HepG2 (cell line): ENCODE measurements at regions not wholly inside any gene's neighbourhood (a gene's known extent, or its start where the extent isn't known, plus 50 kb on each side); places are given as distances from the start of the nearest gene placed in this dataset.

Experiments
- ATAC-seq: fragments of 200-7000 bp; cut with Tn5 transposase; 3 replicates; pipeline ENCODE4 v1.9.1; 2020; ENCODE audit warnings: mild to moderate bottlenecking, moderate library complexity
- BruUV-seq: library from RNA; stranded (reverse); fragments of 400-500 nt; replicated peaks from 2 replicates; lab custom pipeline; 2021; lab: Mats Ljungman, UMichigan
- CTCF ChIA-PET: fragments of 300-600 bp; formaldehyde crosslinking; extraction: SDS; loops from one replicate; lab custom pipeline; 2021; ENCODE audit warnings: low total read pairs, inconsistent platforms, low intra/inter-chr PET ratio; lab: Yijun Ruan, JAX
- POLR2A ChIA-PET: fragments of 350-600 bp; sonication (Branson Sonifier 250); formaldehyde crosslinking; loops from one replicate; lab custom pipeline; 2020; ENCODE audit warnings: antibody characterized with exemption, inconsistent platforms; lab: Yijun Ruan, JAX
- DNase-seq: peaks from one replicate; pipeline ENCODE4 v3.0.0-alpha.2; 2015; ENCODE audit warnings: low spot score
- FAIRE-seq: peaks from 3 replicates; lab custom pipeline; 2011; peaks lifted over from hg19 to GRCh38; lab: Jason Lieb, UNC
- H2AFZ ChIP-seq: one replicate; pipeline ENCODE4 v1.6.1; 2011; ENCODE audit warnings: low read length, inconsistent platforms
- H3K27ac ChIP-seq: fragments of 300-600 bp; 3 replicates; pipeline ENCODE4 v1.8.0; 2011; ENCODE audit warnings: mixed run types, mild to moderate bottlenecking, mixed read lengths, low read length, inconsistent platforms; ENCODE audit not compliant: insufficient read depth; ENCODE audit errors: extremely low read length
- H3K27me3 ChIP-seq, 2 experiments: fragments of 200-600 bp in 1 of 2; 2 replicates in 1 of 2; 3 replicates in 1 of 2; pipeline versions ENCODE4 v1.6.0 to v1.8.0; 2011; ENCODE audit warnings: low read length in 2 of 2, mild to moderate bottlenecking in 2 of 2, moderate library complexity in 2 of 2, inconsistent platforms in 1 of 2; ENCODE audit not compliant: insufficient read depth in 2 of 2, control insufficient read depth in 1 of 2
- H3K36me3 ChIP-seq, 2 experiments: fragments of 200-600 bp in 1 of 2; replicated peaks in 1 of 2; 2 replicates in 1 of 2; 3 replicates in 1 of 2; pipeline versions ENCODE4 v1.5.1 to v1.8.0; 2011; ENCODE audit warnings: low read length in 2 of 2, inconsistent platforms in 1 of 2; ENCODE audit not compliant: insufficient read depth in 2 of 2, control insufficient read depth in 1 of 2
- H3K4me1 ChIP-seq: 2 replicates; pipeline ENCODE4 v1.5.1; 2012; ENCODE audit warnings: low read length, inconsistent platforms; ENCODE audit not compliant: insufficient read depth
- H3K4me2 ChIP-seq: 2 replicates; pipeline ENCODE4 v1.6.0; 2011; ENCODE audit warnings: low read depth, low read length, inconsistent platforms
- H3K4me3 ChIP-seq, 3 experiments: fragments of 200-600 bp in 1 of 3; sonication (generic), shearing (Covaris generic) in 1 of 3; replicated peaks in 1 of 3; 2 replicates each; pipeline ENCODE4 v1.5.1; 2011 to 2016; ENCODE audit warnings: low read length in 3 of 3, inconsistent platforms in 2 of 3, low read depth in 2 of 3, mild to moderate bottlenecking in 2 of 3, control low read depth in 1 of 3, mixed read lengths in 1 of 3; ENCODE audit not compliant: insufficient read depth in 1 of 3
- H3K79me2 ChIP-seq: one replicate; pipeline ENCODE4 v1.6.1; 2011; ENCODE audit warnings: low read length, inconsistent platforms; ENCODE audit not compliant: insufficient read depth
- H3K9ac ChIP-seq: 2 replicates; pipeline ENCODE4 v1.6.0; 2011; ENCODE audit warnings: mild to moderate bottlenecking, low read depth, low read length, inconsistent platforms; ENCODE audit not compliant: insufficient read depth
- H3K9me3 ChIP-seq: 2 replicates; pipeline ENCODE4 v1.5.1; 2012; ENCODE audit warnings: mild to moderate bottlenecking, low read length
- H4K20me1 ChIP-seq: 2 replicates; pipeline ENCODE4 v1.6.0; 2011; ENCODE audit warnings: inconsistent platforms, mild to moderate bottlenecking, low read length, moderate library complexity; ENCODE audit not compliant: insufficient read depth
- ARID2 ChIP-seq: sonication (generic); formaldehyde crosslinking; IDR thresholded peaks from 2 replicates; pipeline ENCODE4 v1.8.1; 2022; ENCODE audit warnings: mild to moderate bottlenecking, missing genetic modification reagents, borderline replicate concordance
- E2F5 ChIP-seq: sonication (generic); formaldehyde crosslinking; conservative IDR thresholded peaks from 2 replicates; pipeline ENCODE4 v1.4.0; 2020; ENCODE audit warnings: missing genetic modification reagents
- GABPA ChIP-seq, 2 experiments: IDR thresholded peaks; 2 replicates each; pipeline ENCODE4 v1.6.1; 2011 to 2016; ENCODE audit warnings: low read depth in 2 of 2, low read length in 1 of 2, missing biosample characterization in 1 of 2, missing genetic modification characterization in 1 of 2
- KLF6 ChIP-seq: IDR thresholded peaks from 2 replicates; pipeline ENCODE4 v1.8.0; 2016; ENCODE audit warnings: missing biosample characterization, missing genetic modification reagents
- USF2 ChIP-seq, 2 experiments: sonication (generic) in 1 of 2; formaldehyde crosslinking in 1 of 2; IDR thresholded peaks; 2 replicates each; pipeline versions ENCODE4 v1.5.1 to v1.6.1; 2011 to 2020; ENCODE audit warnings: borderline replicate concordance in 1 of 2, low read depth in 1 of 2, low read length in 1 of 2, mild to moderate bottlenecking in 1 of 2, missing genetic modification reagents in 1 of 2, moderate library complexity in 1 of 2
- ZNF33A ChIP-seq: sonication (generic); formaldehyde crosslinking; IDR thresholded peaks from 2 replicates; pipeline ENCODE4 v1.5.1; 2020; ENCODE audit warnings: missing genetic modification reagents, mild to moderate bottlenecking, moderate library complexity, borderline replicate concordance
- ZNF589 ChIP-seq: sonication (generic); formaldehyde crosslinking; conservative IDR thresholded peaks from 2 replicates; pipeline ENCODE4 v1.8.0; 2022; ENCODE audit warnings: mild to moderate bottlenecking, moderate library complexity, missing genetic modification reagents
- WGBS: methylation state at CpG from one replicate; pipeline ENCODE4 v1.1.6; 2017; ENCODE audit warnings: low lambda C conversion rate; 5-methylcytosine and 5-hydroxymethylcytosine counted together
- in situ Hi-C: cut with HindIII; loops from 2 replicates; pipeline ENCODE4 v1.10.0; 2017; ENCODE audit warnings: low pct_unique_long_range_greater_than_20kb; ENCODE audit not compliant: extremely low pct_ligation_motif_present
- intact Hi-C: fragments of 100-400 bp; cut with micrococcal nuclease; formaldehyde crosslinking; loops from one replicate; pipeline ENCODE4 v1.10.0; 2022; ENCODE audit not compliant: unreplicated experiment
- TF ChIP-seq, protein P1 (sequence below): sonication (generic); formaldehyde crosslinking; IDR thresholded peaks from 2 replicates; pipeline ENCODE4 v1.5.0; 2020; ENCODE audit warnings: mild to moderate bottlenecking, missing genetic modification reagents, borderline replicate concordance

- no TSS peak for BruUV-seq
- H3K9me3 ChIP-seq = no peaks in the 10 kb centered on the region
- no peak for DNase-seq
- FAIRE-seq = no peak
- CTCF ChIA-PET = no interaction called here
- WGBS = 0% methylated on average over 3 of the region's 3 CpGs
- TF ChIP-seq E2F5 (CRISPR knock-in tag) (no peak), ZNF33A (no peak), ZNF589 (CRISPR knock-in tag) (no peak), USF2 (IDR thresholded peaks at IDR 0.05; ENCODE audit: low read depth, low read length) (no peak), USF2 (CRISPR knock-in tag; IDR thresholded peaks at IDR 0.05; ENCODE audit: borderline replicate concordance) (no peak), ARID2 (CRISPR knock-in tag) (no peak), KLF6 (CRISPR knock-in tag) (no peak), GABPA (IDR thresholded peaks at IDR 0.05; ENCODE audit: low read depth, low read length) (no peak), GABPA (CRISPR knock-in tag; IDR thresholded peaks at IDR 0.05; ENCODE audit: low read depth) (no peak)
- TF ChIP-seq, protein P1, sequence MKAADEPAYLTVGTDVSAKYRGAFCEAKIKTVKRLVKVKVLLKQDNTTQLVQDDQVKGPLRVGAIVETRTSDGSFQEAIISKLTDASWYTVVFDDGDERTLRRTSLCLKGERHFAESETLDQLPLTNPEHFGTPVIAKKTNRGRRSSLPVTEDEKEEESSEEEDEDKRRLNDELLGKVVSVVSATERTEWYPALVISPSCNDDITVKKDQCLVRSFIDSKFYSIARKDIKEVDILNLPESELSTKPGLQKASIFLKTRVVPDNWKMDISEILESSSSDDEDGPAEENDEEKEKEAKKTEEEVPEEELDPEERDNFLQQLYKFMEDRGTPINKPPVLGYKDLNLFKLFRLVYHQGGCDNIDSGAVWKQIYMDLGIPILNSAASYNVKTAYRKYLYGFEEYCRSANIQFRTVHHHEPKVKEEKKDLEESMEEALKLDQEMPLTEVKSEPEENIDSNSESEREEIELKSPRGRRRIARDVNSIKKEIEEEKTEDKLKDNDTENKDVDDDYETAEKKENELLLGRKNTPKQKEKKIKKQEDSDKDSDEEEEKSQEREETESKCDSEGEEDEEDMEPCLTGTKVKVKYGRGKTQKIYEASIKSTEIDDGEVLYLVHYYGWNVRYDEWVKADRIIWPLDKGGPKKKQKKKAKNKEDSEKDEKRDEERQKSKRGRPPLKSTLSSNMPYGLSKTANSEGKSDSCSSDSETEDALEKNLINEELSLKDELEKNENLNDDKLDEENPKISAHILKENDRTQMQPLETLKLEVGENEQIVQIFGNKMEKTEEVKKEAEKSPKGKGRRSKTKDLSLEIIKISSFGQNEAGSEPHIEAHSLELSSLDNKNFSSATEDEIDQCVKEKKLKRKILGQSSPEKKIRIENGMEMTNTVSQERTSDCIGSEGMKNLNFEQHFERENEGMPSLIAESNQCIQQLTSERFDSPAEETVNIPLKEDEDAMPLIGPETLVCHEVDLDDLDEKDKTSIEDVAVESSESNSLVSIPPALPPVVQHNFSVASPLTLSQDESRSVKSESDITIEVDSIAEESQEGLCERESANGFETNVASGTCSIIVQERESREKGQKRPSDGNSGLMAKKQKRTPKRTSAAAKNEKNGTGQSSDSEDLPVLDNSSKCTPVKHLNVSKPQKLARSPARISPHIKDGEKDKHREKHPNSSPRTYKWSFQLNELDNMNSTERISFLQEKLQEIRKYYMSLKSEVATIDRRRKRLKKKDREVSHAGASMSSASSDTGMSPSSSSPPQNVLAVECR (CRISPR knock-in tag) = no peak
- TF ChIP-seq, all 625 proteins: peak for 0
- H4K20me1 ChIP-seq = no peaks in the 10 kb centered on the region
- intact Hi-C loops (no loop called here), in situ Hi-C loops (no loop called here)
- H3K27me3 ChIP-seq = no peaks in the 10 kb centered on the region
- no peaks in the 10 kb centered on the region for H3K79me2 ChIP-seq
- POLR2A ChIA-PET = no interaction called here
- ATAC-seq = no peak
- no peak overlapping the region for H3K27ac ChIP-seq
- no peak overlapping the region for H2AFZ ChIP-seq
- H3K4me1 ChIP-seq = no peaks in the 10 kb centered on the region
- no peak overlapping the region for H3K9ac ChIP-seq
- no peaks in the 10 kb centered on the region for H3K36me3 ChIP-seq
- H3K4me2 ChIP-seq = no peak overlapping the region
- no peak overlapping the region for H3K4me3 ChIP-seq
Measured at GRCh38 chr4:30854531-30854930, 134.4 kb downstream of the PCDH7 start.
